Endothelial cell of umbilical vein (primary cell): ENCODE measurements at regions not wholly inside any gene's neighbourhood (a gene's known extent, or its start where the extent isn't known, plus 50 kb on each side); places are given as distances from the start of the nearest gene placed in this dataset.

Experiments
- EZH2 ChIP-seq: IDR thresholded peaks from 2 replicates; pipeline ENCODE4 v1.6.1; 2012; ENCODE audit warnings: borderline replicate concordance, low read depth, mild to moderate bottlenecking, moderate library complexity, low read length, inconsistent platforms; ENCODE audit not compliant: severe bottlenecking
- FOS ChIP-seq: IDR thresholded peaks from 2 replicates; pipeline ENCODE4 v1.6.1; 2011; ENCODE audit warnings: mild to moderate bottlenecking, low read length, moderate library complexity, borderline replicate concordance; ENCODE audit not compliant: insufficient read depth
- MYC ChIP-seq: IDR thresholded peaks from one replicate; pipeline ENCODE4 v1.6.1; 2011; ENCODE audit warnings: mild to moderate bottlenecking, low read depth, low read length
- POLR2A ChIP-seq: IDR thresholded peaks from 2 replicates; pipeline ENCODE4 v1.6.1; 2012; ENCODE audit warnings: low read depth, mild to moderate bottlenecking, control low read depth, low read length
- POLR2AphosphoS5 ChIP-seq: IDR thresholded peaks from 2 replicates; pipeline ENCODE4 v1.6.1; 2012; ENCODE audit warnings: low read depth, mild to moderate bottlenecking, control low read depth, low read length, moderate library complexity; ENCODE audit not compliant: insufficient read depth
- TF ChIP-seq, protein P1 (sequence below), 2 donors: IDR thresholded peaks; 1 replicate in 1 of 2; 2 replicates in 1 of 2; pipeline ENCODE4 v1.5.1; 2011; ENCODE audit warnings: low read length in 2 of 2, mild to moderate bottlenecking in 2 of 2, moderate library complexity in 2 of 2, control low read depth in 1 of 2, inconsistent platforms in 1 of 2, low read depth in 1 of 2; ENCODE audit not compliant: insufficient read depth in 1 of 2; ENCODE audit errors: extremely low read depth in 1 of 2

- no peak for TF ChIP-seq POLR2A
- TF ChIP-seq EZH2: no peak
- TF ChIP-seq MYC: no peak
- TF ChIP-seq, protein P1, sequence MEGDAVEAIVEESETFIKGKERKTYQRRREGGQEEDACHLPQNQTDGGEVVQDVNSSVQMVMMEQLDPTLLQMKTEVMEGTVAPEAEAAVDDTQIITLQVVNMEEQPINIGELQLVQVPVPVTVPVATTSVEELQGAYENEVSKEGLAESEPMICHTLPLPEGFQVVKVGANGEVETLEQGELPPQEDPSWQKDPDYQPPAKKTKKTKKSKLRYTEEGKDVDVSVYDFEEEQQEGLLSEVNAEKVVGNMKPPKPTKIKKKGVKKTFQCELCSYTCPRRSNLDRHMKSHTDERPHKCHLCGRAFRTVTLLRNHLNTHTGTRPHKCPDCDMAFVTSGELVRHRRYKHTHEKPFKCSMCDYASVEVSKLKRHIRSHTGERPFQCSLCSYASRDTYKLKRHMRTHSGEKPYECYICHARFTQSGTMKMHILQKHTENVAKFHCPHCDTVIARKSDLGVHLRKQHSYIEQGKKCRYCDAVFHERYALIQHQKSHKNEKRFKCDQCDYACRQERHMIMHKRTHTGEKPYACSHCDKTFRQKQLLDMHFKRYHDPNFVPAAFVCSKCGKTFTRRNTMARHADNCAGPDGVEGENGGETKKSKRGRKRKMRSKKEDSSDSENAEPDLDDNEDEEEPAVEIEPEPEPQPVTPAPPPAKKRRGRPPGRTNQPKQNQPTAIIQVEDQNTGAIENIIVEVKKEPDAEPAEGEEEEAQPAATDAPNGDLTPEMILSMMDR (IDR thresholded peaks at IDR 0.05; ENCODE audit: extremely low read depth in 1 of 2, insufficient read depth in 1 of 2, low read depth in 1 of 2, low read length in 2 of 2): no peak
- no peak for TF ChIP-seq FOS
- TF ChIP-seq POLR2AphosphoS5: no peak
Observed at GRCh38 chr16:65662256-65662655, 540.4 kb upstream of the CDH11 start.
